Mucosa of rectum (tissue), 2 donors: ENCODE measurements at regions not wholly inside any gene's neighbourhood (a gene's known extent, or its start where the extent isn't known, plus 50 kb on each side); places are given as distances from the start of the nearest gene placed in this dataset.

Experiments used
- H3K27ac ChIP-seq, 2 donors: one replicate each; pipeline ENCODE4 v1.7.0; 2013; ENCODE audit warnings: inconsistent platforms in 2 of 2, low read depth in 2 of 2, low read length in 2 of 2
- H3K27me3 ChIP-seq, 2 donors: one replicate each; pipeline ENCODE4 v1.7.0; 2013; ENCODE audit warnings: low read length in 2 of 2; ENCODE audit not compliant: control insufficient read depth in 2 of 2, insufficient read depth in 2 of 2
- H3K36me3 ChIP-seq, 2 donors: one replicate each; pipeline ENCODE4 v1.7.0; 2013; ENCODE audit warnings: low read length in 2 of 2; ENCODE audit not compliant: control insufficient read depth in 2 of 2, insufficient read depth in 2 of 2
- H3K4me1 ChIP-seq, 2 donors: one replicate each; pipeline ENCODE4 v1.7.0; 2013; ENCODE audit warnings: low read length in 2 of 2, mild to moderate bottlenecking in 1 of 2; ENCODE audit not compliant: control insufficient read depth in 2 of 2, insufficient read depth in 2 of 2
- H3K4me3 ChIP-seq, 2 donors: one replicate each; pipeline ENCODE4 v1.7.0; 2013; ENCODE audit warnings: low read length in 2 of 2
- H3K9ac ChIP-seq, 2 donors: one replicate each; pipeline ENCODE4 v1.7.0; 2013; ENCODE audit warnings: low read length in 2 of 2, low read depth in 1 of 2, mild to moderate bottlenecking in 1 of 2
- H3K9me3 ChIP-seq, 2 donors: one replicate each; pipeline ENCODE4 v1.7.0; 2013; ENCODE audit warnings: low read length in 2 of 2; ENCODE audit not compliant: control insufficient read depth in 2 of 2
- donor health status: healthy.
- donor health status: Normal muscosa, but diverticular disease.

- Histone ChIP-seq H3K27me3 (peaks cover 0 to 2% of the 10 kb centered on the region in 2 donors), H3K27ac (no peak overlapping the region), H3K36me3 (no peaks in the 10 kb centered on the region), H3K9me3 (no peaks in the 10 kb centered on the region), H3K4me1 (peaks cover 0 to 2% of the 10 kb centered on the region in 2 donors), H3K4me3 (no peak overlapping the region), H3K9ac (no peak overlapping the region)
These were observed 143.2 kb downstream of the BOD1 start for GRCh38 chr5:173473288-173473687.

- Histone ChIP-seq H3K9me3 (no peaks in the 10 kb centered on the region), H3K4me3 (no peak overlapping the region), H3K27me3 (peaks cover 0 to 2% of the 10 kb centered on the region in 2 donors), H3K4me1 (peaks cover 0 to 2% of the 10 kb centered on the region in 2 donors), H3K9ac (no peak overlapping the region), H3K36me3 (no peaks in the 10 kb centered on the region), H3K27ac (peak overlapping the region in 1 of 2 donors; percentile 10)
These were observed 143.6 kb downstream of the BOD1 start for GRCh38 chr5:173472784-173473278.

DNA sequence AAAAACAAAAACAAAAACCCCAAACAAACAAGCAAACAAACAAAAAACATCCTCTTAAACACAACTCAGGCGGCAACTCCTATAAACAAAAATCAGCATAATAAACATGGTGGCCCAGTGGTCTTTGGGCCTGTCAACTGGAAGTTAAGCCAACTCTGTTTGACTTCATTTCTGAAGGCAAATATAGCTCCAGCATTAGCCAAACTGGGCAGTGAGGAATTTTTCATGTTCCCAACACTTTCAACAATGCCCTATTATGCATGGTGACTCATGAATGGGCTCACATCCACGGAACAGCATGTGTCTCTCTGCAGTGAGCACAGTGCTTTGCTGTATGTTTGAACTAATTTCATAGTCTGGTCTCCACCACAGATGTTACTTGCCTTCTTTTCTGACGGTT is 143.9 kb upstream of the STC2 start:
- Histone ChIP-seq H3K4me1 (no peaks in the 10 kb centered on the region), H3K27ac (no peak overlapping the region), H3K4me3 (no peak overlapping the region), H3K27me3 (peaks cover 0 to 2% of the 10 kb centered on the region in 2 donors), H3K9ac (no peak overlapping the region), H3K36me3 (no peaks in the 10 kb centered on the region), H3K9me3 (no peaks in the 10 kb centered on the region)

GRCh38 chr5:173468821-173469251 is 140.6 kb upstream of the STC2 start:
- Histone ChIP-seq H3K9ac (no peak overlapping the region), H3K27ac (no peak overlapping the region), H3K36me3 (no peaks in the 10 kb centered on the region), H3K4me3 (no peak overlapping the region), H3K4me1 (no peaks in the 10 kb centered on the region), H3K27me3 (no peaks in the 10 kb centered on the region), H3K9me3 (no peaks in the 10 kb centered on the region)

GRCh38 chr5:173466227-173466626 is 138.0 kb upstream of the STC2 start:
- Histone ChIP-seq H3K9ac (no peak overlapping the region), H3K4me1 (no peaks in the 10 kb centered on the region), H3K9me3 (no peaks in the 10 kb centered on the region), H3K4me3 (no peak overlapping the region), H3K27ac (no peak overlapping the region), H3K36me3 (no peaks in the 10 kb centered on the region), H3K27me3 (no peaks in the 10 kb centered on the region)

DNA sequence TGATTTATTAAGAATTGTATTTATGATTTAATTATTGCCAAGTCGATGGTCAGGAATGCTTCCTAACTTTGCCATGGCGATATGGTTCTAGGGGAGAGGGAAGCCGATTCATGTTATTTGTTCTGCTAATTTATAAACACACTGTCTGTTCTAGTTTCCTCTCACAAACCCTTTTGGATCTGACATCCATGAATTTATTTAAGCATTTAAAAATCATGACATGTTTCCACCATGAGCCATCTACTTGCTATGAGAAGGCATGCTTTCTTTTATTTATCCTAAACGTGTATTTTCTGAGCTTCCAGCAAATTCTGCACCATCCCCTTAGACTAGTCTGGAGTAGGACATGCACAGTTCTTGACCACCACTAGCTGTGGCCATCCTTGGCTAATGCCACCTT is 136.6 kb upstream of the STC2 start:
- H3K4me1 ChIP-seq: no peaks in the 10 kb centered on the region
- H3K9ac ChIP-seq: no peak overlapping the region
- H3K27ac ChIP-seq: no peak overlapping the region
- H3K27me3 ChIP-seq: no peaks in the 10 kb centered on the region
- no peaks in the 10 kb centered on the region for H3K9me3 ChIP-seq
- no peak overlapping the region for H3K4me3 ChIP-seq
- H3K36me3 ChIP-seq: no peaks in the 10 kb centered on the region

GRCh38 chr5:173463207-173463606 is 135.0 kb upstream of the STC2 start:
- no peak overlapping the region for H3K4me3 ChIP-seq
- no peak overlapping the region for H3K9ac ChIP-seq
- no peak overlapping the region for H3K27ac ChIP-seq
- H3K27me3 ChIP-seq: no peaks in the 10 kb centered on the region
- H3K4me1 ChIP-seq: no peaks in the 10 kb centered on the region
- no peaks in the 10 kb centered on the region for H3K9me3 ChIP-seq
- H3K36me3 ChIP-seq: no peaks in the 10 kb centered on the region

DNA sequence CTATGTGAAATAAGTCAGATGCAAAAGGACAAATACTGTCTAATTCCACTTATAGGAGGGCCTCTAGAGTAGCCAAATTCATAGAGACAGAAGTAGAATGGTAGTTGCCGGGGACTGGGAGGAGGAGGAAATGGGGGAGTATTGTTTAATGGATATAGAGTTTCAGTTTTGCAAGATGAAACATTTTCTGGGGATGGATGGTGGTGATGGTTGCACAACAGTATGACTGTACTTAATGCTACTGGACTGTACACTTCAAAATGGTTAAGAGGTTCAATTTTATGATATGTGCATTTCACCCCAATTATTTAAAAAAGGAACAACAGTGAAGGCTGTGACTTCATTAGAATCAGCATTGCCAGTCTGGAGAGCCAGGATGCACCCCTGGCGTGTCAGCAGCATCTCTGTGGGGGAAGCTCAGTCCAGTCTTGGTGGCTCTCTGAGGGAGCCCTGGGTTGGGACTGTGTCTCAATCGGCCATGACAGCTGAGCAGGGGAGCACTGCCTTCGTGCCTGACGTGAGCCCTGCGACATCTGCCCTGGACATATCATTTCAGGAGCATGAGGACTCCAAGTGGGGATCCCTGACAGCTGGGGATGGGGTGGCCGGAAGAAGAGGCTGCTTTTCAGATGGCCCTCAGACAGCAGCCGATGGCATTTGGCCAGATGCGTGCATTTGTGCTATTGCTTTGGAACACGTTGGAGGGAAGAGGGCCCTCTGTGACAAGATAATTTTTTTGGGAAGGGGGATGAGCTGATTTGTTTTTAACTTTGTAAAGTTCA is 130.8 kb upstream of the STC2 start:
- no peaks in the 10 kb centered on the region for H3K9me3 ChIP-seq

DNA sequence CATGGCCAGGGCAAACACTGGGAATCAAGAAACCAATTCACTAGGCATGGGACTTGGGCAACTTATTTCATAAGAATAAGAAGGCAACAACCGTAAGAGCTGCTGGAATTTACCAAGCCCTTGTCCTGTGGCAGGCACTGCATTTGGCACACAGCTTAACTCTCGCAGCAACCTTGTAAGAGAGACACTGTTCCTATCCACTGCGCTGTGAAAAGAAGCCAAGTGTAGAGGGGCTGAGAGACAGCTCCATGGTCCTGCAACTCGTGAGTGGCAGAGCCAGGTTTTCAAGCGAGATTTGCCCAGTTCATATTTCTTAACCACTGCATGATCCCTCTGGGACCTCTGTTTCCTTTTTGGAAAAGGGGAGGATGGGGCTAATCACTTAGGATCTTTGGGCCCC is 129.3 kb upstream of the STC2 start:
- no peaks in the 10 kb centered on the region for H3K36me3 ChIP-seq
- no peaks in the 10 kb centered on the region for H3K9me3 ChIP-seq
- no peak overlapping the region for H3K4me3 ChIP-seq
- no peak overlapping the region for H3K27ac ChIP-seq
- no peaks in the 10 kb centered on the region for H3K4me1 ChIP-seq
- H3K27me3 ChIP-seq: no peaks in the 10 kb centered on the region
- no peak overlapping the region for H3K9ac ChIP-seq

More for the DNA sequence above, 130.8 kb upstream of the STC2 start:
- Histone ChIP-seq H3K36me3 (no peaks in the 10 kb centered on the region), H3K4me3 (no peak overlapping the region), H3K9ac (no peak overlapping the region), H3K27me3 (no peaks in the 10 kb centered on the region), H3K4me1 (no peaks in the 10 kb centered on the region), H3K27ac (no peak overlapping the region)

DNA sequence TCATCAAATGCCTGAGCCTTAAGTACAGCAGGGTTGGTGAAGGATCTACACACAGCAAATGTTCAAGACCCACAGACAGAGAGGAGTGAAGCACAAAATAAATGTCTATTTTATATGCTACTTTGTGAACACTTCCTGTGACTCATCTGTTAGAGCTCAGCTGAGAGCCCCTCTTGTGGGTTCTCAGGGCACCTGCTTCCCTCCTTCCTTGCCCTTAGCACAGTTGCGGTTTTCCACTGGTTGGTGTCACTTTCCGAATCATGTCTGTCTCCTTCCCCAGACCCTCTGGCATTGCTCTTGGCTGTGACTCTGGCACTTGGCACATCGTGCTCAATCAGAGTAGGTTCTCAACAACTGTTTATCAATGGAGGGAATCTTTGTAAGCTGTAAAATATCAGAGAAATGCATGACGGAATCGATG is 128.5 kb upstream of the STC2 start:
- Histone ChIP-seq H3K27ac (no peak overlapping the region), H3K27me3 (no peaks in the 10 kb centered on the region), H3K9ac (no peak overlapping the region), H3K36me3 (no peaks in the 10 kb centered on the region), H3K4me1 (no peaks in the 10 kb centered on the region), H3K9me3 (no peaks in the 10 kb centered on the region), H3K4me3 (no peak overlapping the region)
